Smooth muscle cell (in vitro differentiated cells): ENCODE measurements at regions not wholly inside any gene's neighbourhood (a gene's known extent, or its start where the extent isn't known, plus 50 kb on each side); places are given as distances from the start of the nearest gene placed in this dataset.

ENCODE experiments used
- DNase-seq: peaks from one replicate; lab custom pipeline; 2025; ENCODE audit not compliant: unreplicated experiment; lab: John Stamatoyannopoulos, UW
- H2AFZ ChIP-seq: fragments of 200-600 bp; sonication (generic); 2 replicates; pipeline ENCODE4 v1.6.0; 2016; ENCODE audit warnings: antibody characterized with exemption, low read depth, mild to moderate bottlenecking
- H3F3A ChIP-seq: fragments of 200-600 bp; sonication (generic); 2 replicates; pipeline ENCODE4 v1.6.0; 2017; ENCODE audit warnings: antibody characterized with exemption, low read depth
- H3K27ac ChIP-seq: fragments of 200-600 bp; sonication (generic); 2 replicates; pipeline ENCODE4 v1.5.1; 2016; ENCODE audit warnings: low read depth, mild to moderate bottlenecking
- H3K27me3 ChIP-seq: fragments of 200-600 bp; sonication (generic); 2 replicates; pipeline ENCODE4 v1.6.1; 2016; ENCODE audit warnings: low read depth, mild to moderate bottlenecking
- H3K36me3 ChIP-seq: fragments of 200-600 bp; sonication (generic); 2 replicates; pipeline ENCODE4 v1.5.1; 2016; ENCODE audit warnings: low read depth
- H3K4me1 ChIP-seq: fragments of 200-600 bp; sonication (generic); 2 replicates; pipeline ENCODE4 v1.5.1; 2016; ENCODE audit warnings: low read depth
- H3K4me2 ChIP-seq: fragments of 200-600 bp; sonication (generic); 2 replicates; pipeline ENCODE4 v1.6.0; 2016; ENCODE audit warnings: mild to moderate bottlenecking
- H3K4me3 ChIP-seq: fragments of 200-600 bp; sonication (generic); 2 replicates; pipeline ENCODE4 v1.5.1; 2016; ENCODE audit warnings: mild to moderate bottlenecking
- H3K79me2 ChIP-seq: fragments of 200-600 bp; sonication (generic); 2 replicates; pipeline ENCODE4 v1.6.0; 2016; ENCODE audit warnings: low read depth, mild to moderate bottlenecking
- H3K9ac ChIP-seq: fragments of 200-600 bp; sonication (generic); 2 replicates; pipeline ENCODE4 v1.6.0; 2016; ENCODE audit warnings: low read depth
- H3K9me3 ChIP-seq: fragments of 200-600 bp; sonication (generic); replicated peaks from 2 replicates; pipeline ENCODE4 v1.5.1; 2016; ENCODE audit warnings: low read depth
- H4K20me1 ChIP-seq: fragments of 200-600 bp; sonication (generic); 2 replicates; pipeline ENCODE4 v1.6.0; 2016; ENCODE audit warnings: low read depth
- WGBS: methylation state at CpG from one replicate; pipeline ENCODE4 v1.1.7; 2016; ENCODE audit warnings: low lambda C conversion rate; 5-methylcytosine and 5-hydroxymethylcytosine counted together
- TF ChIP-seq, protein P1 (sequence below): fragments of 200-600 bp; sonication (generic); IDR thresholded peaks from 2 replicates; pipeline ENCODE4 v1.5.1; 2017; ENCODE audit warnings: borderline replicate concordance, mild to moderate bottlenecking, antibody characterized with exemption; ENCODE audit not compliant: insufficient read depth, poor library complexity, severe bottlenecking

DNA sequence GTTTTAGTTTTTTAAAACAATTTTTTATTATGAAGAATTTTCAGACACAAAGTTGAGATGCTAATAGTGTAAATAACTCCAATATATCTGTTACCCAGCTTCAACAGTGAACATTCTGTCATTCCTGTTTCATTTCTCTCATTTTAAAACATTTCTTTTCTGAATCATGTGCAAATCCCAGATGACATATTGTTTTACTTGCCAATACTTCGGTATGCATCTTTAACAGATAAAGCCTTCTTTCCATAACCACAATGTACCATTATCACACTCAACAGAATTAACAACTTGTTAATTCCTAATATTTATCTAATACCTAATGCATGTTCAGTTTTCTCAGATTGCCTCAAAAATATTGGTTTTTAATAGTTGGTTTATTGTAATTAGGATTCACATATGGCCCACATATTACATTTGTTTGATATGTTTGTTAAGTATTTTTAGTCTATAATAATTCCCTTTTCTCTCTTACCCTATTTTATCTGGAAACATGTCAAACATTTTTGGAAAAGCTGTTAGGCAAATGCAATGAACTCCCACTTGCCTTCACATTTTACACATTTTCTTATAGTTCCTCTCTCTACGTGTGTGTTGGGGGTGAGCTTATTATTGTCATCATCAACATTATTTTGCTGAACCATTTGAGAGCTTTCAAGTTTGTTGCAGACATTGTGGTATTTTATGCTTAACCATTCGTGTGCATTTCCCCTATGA is 58.7 kb upstream of the ANKRD55 start:
- no peak for DNase-seq
- WGBS: 78% methylated on average over 3 of the region's 3 CpGs

GRCh38 chr5:56291079-56291643 is 58.0 kb upstream of the ANKRD55 start:
- Histone ChIP-seq H3K27ac (no peak overlapping the region), H3K27me3 (no peaks in the 10 kb centered on the region), H3K4me2 (no peak overlapping the region), H3F3A (no peaks in the 10 kb centered on the region), H3K36me3 (no peaks in the 10 kb centered on the region), H3K4me1 (no peaks in the 10 kb centered on the region), H3K79me2 (no peaks in the 10 kb centered on the region), H3K9me3 (no peaks in the 10 kb centered on the region), H3K9ac (no peak overlapping the region), H4K20me1 (no peaks in the 10 kb centered on the region), H2AFZ (no peak overlapping the region), H3K4me3 (no peak overlapping the region)
- DNase-seq: no peak
- WGBS: 94% methylated on average over 1 of the region's 1 CpG
- TF ChIP-seq, protein P1, sequence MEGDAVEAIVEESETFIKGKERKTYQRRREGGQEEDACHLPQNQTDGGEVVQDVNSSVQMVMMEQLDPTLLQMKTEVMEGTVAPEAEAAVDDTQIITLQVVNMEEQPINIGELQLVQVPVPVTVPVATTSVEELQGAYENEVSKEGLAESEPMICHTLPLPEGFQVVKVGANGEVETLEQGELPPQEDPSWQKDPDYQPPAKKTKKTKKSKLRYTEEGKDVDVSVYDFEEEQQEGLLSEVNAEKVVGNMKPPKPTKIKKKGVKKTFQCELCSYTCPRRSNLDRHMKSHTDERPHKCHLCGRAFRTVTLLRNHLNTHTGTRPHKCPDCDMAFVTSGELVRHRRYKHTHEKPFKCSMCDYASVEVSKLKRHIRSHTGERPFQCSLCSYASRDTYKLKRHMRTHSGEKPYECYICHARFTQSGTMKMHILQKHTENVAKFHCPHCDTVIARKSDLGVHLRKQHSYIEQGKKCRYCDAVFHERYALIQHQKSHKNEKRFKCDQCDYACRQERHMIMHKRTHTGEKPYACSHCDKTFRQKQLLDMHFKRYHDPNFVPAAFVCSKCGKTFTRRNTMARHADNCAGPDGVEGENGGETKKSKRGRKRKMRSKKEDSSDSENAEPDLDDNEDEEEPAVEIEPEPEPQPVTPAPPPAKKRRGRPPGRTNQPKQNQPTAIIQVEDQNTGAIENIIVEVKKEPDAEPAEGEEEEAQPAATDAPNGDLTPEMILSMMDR: no peak

More for the DNA sequence above, 58.7 kb upstream of the ANKRD55 start:
- H3K27me3 ChIP-seq: no peaks in the 10 kb centered on the region
- H2AFZ ChIP-seq: no peak overlapping the region
- H3K9ac ChIP-seq: no peak overlapping the region
- H3K27ac ChIP-seq: no peak overlapping the region
- H3K4me3 ChIP-seq: no peak overlapping the region
- H3F3A ChIP-seq: no peaks in the 10 kb centered on the region
- H3K9me3 ChIP-seq: no peaks in the 10 kb centered on the region
- H3K4me2 ChIP-seq: no peak overlapping the region
- no peaks in the 10 kb centered on the region for H3K79me2 ChIP-seq
- no peaks in the 10 kb centered on the region for H3K36me3 ChIP-seq
- no peaks in the 10 kb centered on the region for H4K20me1 ChIP-seq
- H3K4me1 ChIP-seq: no peaks in the 10 kb centered on the region
- TF ChIP-seq, protein P1: no peak

- Histone ChIP-seq H3K79me2 (no peaks in the 10 kb centered on the region), H3K27me3 (no peaks in the 10 kb centered on the region), H3K4me3 (no peak overlapping the region), H3K4me1 (no peaks in the 10 kb centered on the region), H4K20me1 (no peaks in the 10 kb centered on the region), H2AFZ (no peak overlapping the region), H3K4me2 (no peak overlapping the region), H3K9ac (no peak overlapping the region), H3K9me3 (no peaks in the 10 kb centered on the region), H3F3A (no peaks in the 10 kb centered on the region), H3K36me3 (no peaks in the 10 kb centered on the region), H3K27ac (no peak overlapping the region)
- no peak for DNase-seq
- WGBS: 75% methylated on average over 4 of the region's 4 CpGs
- TF ChIP-seq, protein P1: no peak
Measured at GRCh38 chr5:56290378-56291078, 57.4 kb upstream of the ANKRD55 start.
